SHP77 treated with DMSO at 0.1 percent for 48 hours (cell line): ENCODE measurements at regions not wholly inside any gene's neighbourhood (a gene's known extent, or its start where the extent isn't known, plus 50 kb on each side); places are given as distances from the start of the nearest gene placed in this dataset.

Experiments used
- DNase-seq: peaks from one replicate; lab custom pipeline; 2025; lab: John Stamatoyannopoulos, UW

DNA sequence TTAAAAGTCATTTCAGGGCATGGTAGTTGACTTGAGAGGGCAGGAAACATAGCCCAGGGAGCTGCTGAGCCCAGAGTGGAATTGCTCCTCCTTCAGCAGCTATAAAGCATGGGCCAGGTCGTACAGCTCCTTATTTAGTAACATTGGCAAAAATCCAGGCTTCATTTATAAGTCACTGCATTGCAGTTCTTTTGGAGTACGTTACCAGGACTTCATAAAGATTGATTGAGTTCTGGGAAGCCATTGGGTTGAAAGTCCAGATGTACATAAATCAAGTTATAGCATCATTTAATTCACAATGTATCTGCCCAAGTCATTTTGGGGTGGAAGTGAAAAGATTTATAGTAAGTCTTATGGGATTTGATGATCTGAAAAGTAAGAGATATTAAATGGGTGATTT lies 53.0 kb upstream of the ANKEF1 start:
- DNase-seq: no peak

DNA sequence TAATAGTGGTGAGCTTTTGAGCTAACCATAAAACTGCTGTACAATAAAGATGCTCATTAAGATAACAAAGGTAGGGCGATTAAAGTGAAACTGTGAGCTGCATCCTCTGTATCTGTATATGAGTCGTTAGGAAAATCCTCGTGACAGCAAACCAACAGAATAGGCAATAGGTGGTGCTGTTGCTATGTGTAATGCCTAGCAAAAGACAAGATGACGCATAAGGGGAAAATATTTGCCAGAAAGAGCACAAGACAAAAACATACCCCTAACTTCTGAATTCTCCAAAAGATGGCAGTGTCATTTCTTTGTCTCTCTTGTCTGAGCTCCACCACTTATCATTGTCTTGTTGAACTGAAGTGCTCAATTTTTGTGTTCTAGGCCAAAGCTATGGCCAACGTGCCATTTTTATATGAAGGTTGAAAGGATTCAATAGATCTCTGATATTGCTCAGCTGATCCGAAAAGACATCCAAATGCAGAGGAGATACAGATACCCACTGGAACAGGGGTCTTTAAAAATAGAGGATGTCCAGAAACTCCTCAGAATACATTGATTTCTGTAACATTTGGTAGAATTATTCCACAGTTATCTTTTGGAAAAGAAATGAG lies 56.3 kb upstream of the ANKEF1 start:
- DNase-seq: peak; percentile 94

DNA sequence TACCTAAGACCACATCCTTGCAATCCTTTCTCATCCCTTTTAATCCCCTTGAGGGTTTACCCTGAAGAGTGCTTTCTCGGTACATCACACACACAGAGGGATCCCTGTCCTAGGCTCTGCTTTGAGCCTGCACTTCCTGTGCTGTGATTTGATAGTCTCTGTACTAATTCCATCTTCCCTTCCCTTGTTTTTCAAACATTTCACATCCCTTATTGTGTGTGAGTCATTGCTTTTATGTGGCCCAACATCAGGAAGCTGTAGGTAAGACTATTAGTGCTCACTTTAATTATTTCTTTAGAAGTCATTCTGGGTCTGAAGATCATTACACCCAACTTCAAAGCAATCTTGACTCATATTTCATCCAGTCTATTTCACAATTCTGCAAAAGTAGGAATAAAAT lies 57.2 kb upstream of the ANKEF1 start:
- no peak for DNase-seq

DNA sequence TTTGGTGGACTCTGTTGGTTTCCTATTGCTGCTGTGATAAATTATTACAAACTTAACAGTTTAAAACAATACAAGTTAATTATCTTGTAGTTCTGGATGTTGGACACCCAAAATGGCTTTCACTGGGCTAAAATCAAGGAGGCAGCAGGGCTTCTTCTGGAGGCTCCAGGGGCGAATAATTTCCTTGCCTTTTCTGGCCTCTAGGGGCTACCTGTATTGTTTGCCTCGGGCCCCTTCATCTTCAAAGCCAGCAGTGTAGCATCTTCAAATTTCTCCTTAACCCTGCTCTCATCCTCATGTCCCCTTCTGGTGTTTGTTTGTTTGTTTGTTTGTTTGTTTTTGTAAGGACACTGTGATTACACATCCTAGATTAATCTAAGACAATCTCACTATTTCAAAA lies 60.5 kb upstream of the ANKEF1 start:
- DNase-seq: no peak

DNA sequence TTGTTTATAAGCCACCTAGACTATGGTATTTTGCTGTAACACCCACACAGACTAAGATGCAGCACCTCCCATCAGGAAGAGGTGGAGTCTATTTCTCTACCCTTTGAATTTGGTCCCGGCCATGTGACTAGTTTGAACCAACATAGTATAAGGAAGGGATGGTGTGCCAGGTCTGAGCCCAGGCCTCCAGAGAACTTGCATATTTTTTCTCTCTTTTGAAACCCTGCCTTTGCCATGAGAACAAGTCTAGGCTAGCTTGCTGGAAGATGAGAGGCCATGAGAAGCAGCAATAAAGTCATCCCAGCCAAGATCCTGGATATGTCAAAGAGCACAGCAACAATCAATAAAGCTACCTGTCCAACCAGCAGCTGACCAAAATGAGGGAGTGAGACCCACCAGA lies 63.0 kb upstream of the ANKEF1 start:
- no peak for DNase-seq

DNA sequence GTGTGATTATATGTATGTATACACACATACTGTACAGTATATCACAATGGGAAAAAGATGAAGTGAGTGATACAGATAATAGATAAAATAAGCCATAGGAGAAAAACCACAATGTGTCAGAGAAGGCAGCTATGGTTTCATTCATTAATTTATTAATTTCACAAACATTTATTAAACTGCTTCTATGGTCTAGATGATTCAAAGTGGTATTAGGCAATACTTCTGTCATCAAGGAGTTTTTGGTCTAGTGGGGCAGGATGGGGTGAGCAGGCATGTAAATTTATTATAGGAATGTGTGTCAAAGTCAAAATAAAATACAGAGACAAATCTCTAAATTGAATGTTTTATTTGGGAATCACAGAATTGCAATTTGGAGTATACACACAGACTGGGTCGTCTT lies 65.2 kb upstream of the ANKEF1 start:
- DNase-seq: no peak

DNA sequence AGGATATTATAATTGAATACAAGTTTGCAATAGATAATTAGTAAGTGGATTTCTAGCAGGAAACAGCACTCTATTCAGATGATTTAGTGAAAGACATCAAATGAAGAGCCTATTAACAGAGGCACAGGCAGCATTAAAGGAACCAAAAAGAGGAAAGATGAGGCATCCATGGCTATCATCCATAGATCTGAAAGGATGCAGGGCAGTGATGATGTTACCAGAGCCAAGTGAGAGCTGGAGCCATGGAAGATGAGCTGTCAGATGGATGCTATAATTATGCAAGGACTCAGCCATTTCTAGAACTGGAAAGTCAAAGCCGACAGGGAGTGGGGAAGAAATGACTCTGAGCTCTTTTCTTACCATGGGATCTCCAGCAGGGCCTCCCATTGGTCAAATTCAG lies 66.8 kb upstream of the ANKEF1 start:
- DNase-seq: no peak

DNA sequence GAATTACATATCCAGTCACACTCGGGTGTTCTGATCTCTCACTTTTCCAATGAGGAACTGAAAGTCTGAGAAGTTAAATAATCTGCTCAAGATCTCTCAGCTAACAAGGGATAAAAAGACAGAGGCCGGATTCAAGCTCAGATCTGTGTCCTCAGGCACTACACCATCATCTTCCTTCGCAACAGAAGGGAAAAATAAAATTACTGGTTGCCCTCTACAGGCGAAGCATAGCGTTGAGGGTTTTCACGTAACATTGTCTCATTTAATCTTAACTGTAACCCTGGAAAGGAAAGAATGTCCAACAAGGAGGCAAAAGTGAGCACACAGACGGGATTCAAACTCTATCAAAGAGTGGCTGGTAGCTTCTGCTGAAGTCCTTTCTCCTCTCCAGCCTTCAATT lies 67.8 kb upstream of the ANKEF1 start:
- DNase-seq: no peak

DNA sequence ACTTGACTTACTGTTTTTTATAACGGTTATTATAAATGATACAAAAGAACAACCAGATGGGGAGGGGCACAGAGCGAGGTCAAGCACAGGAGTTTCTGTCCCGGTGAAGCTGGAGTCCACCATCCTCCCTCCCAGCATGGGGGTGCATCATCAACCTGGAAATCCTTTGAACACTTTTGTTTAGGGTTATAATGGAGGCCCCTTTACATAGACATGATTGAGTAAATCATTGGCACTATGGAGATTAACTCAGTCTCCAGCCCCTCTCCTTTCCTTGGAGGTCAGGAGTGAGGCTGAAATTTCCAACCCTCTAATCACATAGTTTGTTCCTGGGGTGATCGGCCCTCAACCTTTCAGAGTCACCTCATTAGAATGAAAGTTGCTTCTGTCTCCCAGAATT lies 71.8 kb upstream of the ANKEF1 start:
- no peak for DNase-seq

DNA sequence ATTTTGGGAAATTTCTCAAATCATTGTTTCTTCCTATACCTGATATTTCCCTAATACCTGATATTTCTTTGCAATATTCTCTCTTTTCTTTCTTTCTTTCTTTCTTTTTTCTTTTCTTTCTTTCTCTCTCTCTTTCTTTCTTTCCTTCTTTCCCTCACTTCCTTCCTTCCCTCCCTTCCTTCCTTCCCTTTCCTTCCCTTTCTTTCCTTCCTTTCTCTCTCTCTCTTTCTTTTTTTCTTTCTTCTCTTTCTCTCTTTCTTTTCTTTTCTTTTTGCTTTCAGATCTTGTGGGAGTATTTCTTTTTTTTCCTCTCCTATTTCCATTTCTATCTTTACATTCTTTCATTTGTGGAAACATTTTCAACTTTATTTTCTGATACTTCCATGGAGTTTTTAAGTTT lies 76.1 kb upstream of the ANKEF1 start:
- DNase-seq: no peak

DNA sequence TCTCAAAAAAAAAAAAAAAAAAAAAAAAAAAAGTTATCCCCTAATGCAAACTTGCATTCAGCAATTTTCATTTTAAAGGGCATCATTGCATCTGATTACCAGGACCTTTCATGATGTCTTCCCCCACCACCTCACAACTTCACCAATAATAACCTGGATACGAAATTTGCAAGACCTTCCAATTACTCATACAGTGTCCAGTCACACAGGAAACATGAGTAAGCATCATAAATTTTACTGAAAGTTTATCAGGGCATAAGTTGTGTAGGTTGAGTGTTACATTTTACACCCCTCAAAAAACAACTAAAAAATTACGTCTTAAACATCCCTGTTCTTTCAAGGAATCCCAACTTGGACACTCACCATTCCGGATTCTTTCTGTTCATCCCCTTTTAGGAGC lies 79.1 kb upstream of the ANKEF1 start:
- DNase-seq: no peak

DNA sequence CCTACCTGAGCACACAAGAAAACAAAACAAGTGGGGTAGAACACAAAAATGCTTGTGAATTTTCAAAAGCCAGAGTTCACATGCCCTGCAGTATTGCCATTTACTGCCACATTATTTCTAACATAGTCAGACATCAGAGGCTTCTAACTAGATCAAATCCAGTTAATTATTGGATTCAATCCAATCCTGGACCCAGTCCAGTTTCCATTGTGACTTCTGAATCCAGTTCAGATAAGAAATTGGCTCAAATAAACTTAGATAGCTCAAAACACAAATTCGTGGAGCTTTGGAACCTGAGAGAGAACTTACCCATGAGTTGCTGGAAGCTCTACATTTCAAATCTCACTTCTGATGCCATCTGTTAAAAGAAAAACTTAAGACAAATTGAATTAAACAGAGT lies 85.2 kb upstream of the ANKEF1 start:
- no peak for DNase-seq

DNA sequence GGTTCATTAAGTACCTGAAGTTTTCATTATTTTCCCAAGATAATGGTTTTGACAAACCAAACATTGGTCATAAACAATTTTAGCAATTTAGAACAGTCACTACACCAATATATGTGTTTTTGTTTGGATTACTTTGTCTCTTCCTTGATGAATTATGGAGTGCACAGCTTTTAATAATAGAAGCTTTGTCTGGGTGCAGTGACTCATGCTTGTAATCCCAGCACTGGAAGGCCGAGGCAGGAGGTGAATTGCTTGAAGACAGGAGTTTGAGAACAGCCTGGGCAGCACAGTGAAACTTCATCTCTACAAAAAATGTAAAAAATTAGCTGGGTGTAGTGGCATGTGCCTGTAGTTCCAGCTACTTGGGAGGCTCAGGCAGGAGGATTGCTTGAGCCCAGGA lies 89.4 kb upstream of the ANKEF1 start:
- DNase-seq: no peak

DNA sequence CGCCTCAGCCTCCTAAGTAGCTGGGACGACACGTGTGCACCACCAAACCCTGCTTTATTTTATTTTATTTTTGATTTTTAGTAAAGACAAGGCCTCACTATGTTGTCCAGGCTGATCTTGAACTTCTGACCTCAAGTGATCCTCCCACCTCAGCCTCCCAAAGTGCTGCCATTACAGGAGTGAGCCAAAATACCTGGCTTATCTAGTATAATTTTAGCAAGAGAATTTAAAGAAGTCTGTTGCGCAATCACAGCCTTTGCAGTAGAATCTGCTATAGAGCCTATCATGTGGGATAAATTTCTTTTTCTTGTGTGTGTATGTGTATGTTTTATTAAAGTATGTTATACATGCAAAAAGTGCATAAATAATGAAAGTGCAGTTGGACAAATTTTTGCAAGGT lies 92.1 kb upstream of the ANKEF1 start:
- no peak for DNase-seq

DNA sequence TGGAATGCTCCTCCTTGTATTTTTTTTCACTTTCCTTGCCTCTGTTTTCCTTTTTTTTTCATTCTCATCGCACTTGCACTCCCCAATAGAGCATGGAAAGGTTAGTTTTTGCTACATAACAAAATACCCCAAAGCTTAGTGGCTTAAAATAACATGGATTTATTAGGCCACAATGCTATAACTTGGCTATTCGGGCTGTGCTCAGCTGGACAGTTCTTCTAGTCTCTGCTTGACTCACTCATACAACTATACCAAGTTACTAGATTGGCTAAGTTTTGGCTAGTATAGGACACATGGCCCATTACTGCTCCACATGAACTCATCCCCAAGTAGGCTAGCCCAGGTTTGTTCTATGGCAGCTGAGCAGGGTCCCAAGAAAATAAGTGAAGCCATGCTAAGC lies 94.5 kb upstream of the ANKEF1 start:
- DNase-seq: no peak

DNA sequence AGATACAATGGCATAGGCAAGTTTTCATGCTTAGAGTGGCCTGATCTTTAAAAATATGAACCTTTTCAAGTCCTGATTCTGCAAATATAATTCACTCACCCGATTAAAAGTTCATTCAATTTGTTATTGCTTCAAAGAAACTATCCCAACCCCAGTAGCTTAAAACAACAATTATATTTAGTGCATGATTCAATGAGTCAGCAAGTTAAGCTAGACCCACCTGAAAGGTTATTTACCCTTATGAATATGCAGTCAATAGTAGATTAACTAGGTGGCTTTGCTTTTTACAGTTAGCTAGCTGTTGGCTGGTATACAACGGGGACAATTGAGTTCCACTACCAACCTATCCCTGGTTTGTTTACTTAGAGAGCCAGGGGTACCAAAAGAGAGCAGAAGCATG lies 95.6 kb upstream of the ANKEF1 start:
- no peak for DNase-seq

DNA sequence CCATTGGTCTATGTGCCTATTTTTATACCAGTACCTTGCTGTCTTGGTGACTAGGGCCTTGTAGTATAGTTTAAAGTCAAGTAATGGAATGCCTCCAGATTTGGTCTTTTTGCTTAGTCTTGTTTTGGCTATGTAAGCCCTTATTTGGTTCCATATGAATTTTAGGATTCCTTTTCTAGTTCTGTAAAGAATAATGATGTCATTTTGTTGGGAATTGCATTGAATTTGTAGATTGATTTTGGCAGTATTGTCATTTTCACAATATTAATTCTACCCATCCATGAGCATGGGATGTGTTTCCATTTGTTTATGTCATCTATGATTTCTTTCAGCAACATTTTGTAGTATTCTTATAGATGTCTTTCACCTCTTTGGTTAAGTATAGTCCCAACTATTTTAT lies 96.4 kb upstream of the PAK5 start:
- no peak for DNase-seq

DNA sequence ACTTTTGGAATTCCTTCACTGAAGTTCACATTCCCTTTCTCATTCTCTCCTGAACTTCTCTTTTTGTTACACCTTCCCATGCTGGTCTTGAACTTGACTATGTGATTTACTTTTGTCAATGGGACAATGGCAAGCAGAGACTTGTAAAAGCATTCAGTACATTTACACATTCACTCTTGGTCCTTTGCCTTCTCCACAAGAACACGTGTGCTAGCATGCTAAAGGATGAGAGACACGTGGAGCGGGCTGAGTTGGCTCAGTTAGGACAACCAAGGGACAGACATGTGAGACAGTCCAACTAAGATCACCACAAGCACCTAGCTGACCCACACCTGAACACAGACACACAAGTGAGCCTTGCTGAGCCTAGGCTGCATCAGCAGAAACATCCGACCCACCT lies 91.3 kb upstream of the PAK5 start:
- no peak for DNase-seq

DNA sequence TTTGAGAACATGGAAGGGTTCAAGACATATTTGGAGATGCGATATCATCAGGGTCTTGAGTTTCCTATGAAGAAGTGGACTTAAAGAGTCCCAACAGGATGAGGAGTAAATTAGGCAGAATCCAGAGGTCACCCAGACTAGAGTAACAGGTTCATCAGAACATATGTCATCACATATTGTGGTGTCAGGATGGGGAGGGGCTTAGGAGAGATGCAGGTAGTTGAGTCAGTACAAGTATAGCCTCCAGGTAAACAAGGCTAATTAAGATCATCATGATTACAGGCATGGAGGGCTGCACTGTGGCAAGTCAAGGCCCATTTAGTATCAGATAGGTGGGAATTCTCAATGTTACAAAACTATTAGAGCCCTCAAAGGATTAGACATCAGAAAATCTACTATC lies 90.1 kb upstream of the PAK5 start:
- no peak for DNase-seq

DNA sequence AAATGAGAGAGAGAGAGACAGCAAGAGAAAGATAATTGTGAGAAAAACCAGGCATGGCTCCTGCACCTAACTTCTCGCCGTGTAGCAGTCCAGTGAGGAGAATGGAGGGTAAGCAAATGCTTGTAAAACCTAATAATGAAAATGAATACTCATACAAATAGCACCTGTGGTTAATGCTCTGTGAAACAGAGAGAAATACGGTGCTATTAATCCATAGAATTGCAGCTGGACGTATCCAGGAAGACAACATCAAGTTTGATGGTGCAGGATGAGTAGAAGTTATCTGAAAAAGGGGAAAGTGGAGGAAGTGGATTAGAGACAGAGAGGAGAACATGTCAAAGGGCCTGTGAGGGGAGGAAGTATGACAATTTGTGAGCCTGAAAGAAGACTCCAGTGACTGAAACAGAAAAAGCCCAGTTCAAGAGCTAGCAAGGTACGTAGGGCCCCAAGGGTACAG lies 89.4 kb upstream of the PAK5 start:
- DNase-seq: no peak

DNA sequence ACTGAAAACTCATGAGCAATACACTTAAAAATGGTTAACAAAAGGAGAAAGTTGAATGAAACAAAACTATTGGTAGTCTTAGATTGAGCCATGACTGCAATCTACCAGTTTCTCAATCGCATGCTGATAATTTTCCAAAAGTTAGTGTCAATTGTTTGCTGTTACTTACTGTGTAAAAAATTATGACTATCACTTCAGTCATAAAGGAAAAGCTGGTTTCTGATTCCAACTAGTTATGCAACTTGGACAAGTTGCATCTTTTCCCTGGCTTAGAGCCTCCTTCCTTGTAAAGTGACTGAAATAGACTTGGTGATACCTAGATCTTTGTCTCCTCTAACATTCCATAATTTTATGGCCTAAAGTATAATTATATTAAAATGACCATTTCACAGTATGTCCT lies 88.3 kb upstream of the PAK5 start:
- DNase-seq: no peak

DNA sequence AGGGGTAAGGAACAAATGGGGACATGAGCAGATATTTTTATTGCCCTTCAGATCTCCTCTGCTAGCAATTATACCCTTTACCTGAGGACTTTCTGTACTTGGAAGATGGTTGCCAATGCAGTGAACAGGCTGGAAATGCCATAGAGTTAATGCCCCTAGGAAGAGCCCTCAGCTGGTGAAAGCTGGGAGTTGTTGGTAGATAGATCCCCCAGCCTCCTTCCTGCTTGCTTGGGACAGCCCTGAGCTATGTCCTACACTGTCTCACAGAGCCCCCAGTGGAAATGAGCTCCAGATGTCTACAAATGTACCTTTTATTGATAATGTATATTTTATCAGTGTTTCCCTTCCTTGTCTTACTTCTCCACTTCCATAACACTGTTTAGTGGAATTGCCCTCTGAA lies 87.6 kb upstream of the PAK5 start:
- DNase-seq: no peak

DNA sequence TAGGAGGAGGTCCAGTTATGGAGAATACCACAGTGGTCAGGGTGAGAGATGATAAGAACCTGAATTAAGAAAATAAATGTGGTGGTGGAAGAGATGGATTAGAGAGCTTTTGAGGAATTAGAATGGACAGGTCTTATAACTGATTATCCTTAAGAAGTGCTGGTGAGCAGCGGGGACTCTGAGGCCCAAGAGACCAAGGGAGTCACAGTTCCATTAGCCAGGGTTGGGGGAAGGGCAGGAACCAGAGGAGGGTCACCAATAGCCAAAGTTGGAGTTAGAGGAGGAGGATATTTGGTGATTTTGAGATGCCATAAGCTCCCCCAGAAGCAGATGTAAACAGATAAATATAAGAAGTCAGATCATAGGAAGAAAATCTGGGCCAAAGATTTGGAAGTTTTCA lies 87.1 kb upstream of the PAK5 start:
- DNase-seq: no peak

DNA sequence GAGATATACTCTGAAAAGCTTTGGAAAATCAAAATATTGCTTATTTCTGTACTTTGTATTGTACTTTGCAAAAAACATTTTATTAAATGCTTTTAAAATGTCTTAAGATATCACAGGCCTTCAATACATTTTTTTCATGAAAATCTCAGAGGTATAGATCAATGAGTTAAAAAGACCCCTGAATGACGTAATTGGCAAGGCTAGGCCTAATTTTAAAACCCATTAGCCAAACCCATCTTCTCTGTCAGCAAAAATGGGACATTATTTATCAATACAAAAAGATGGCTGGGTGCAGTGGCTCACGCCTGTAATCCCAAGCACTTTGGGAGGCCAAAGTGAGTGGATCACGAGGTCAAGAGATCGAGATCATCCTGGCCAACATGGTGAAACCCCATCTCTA lies 84.8 kb upstream of the PAK5 start:
- no peak for DNase-seq

DNA sequence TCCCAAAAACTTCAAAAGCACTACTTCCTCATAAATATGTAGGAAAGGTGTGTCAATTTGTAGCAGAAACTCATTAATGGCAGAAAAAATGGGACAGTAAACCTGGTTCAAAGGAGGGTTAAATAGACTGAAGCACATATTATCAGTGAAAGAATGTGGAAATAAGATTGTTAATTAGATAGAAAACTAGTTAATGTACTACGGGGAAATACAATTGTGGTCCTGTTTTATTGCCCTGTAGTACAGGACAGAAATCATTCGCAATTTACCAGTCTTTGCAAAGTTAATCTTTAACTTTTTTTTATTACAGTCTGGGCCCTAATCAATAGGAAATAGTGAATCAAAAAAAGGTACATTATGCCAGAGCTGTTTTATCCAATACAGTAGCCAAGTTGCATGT lies 82.0 kb upstream of the PAK5 start:
- no peak for DNase-seq
